ENCODE measurements at regions not wholly inside any gene's neighbourhood (a gene's known extent, or its start where the extent isn't known, plus 50 kb on each side); places are given as distances from the start of the nearest gene placed in this dataset.
"Not testable (repeated sequence)": the region's sequence is repeated elsewhere in the genome, so short reads cannot be mapped to it uniquely, and the experiment has no call there.

DNA sequence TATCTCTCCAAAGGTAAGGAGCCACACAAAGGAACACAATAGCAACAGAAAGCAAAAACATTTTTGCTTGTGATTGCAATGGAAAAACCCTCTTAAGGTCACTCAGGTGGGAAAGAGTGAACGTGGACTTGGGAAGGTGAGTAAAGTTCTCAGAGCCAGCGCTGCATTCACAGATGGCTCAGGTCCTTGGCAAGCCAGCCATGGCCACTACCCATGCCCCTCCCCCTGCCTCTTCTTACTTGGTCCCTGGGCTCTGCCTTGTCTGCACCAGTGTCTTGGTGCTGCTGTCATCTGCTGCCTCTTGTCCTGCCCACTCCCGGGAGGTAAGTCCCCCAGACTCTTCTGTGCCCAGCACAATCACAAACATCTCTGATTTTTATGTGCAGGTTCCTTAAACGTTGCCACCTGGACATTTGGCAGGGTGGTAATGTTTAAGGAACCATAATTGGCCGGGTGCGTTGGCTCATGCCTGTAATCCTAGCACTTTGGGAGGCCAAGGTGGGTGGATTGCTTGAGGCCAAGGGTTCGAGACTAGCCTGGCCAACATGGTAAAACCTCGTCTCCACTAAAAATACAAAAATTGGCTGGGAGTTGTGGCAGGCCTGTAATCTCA is 74.6 kb downstream of the FEM1C start:
- DNase-seq (ENCODE audit: low read depth, low spot score), result no peak

DNA sequence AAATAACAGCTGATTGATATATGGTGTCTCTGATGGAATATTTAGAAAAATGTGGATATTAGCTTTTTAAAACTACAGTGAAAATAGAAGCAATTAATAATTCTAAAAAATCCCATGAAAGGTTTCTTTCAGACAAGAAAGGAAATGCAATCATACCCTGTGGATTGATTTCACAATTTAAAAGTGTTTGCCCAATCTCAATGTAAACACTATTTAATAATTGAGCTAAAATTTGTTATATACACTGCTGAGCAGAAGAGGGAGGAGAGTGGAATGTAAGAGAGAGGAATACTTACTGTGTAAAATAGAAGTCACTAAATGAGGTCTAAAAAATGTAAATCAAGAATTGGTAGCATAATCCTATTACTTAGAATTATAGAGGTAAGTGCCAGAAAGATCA is 76.9 kb downstream of the FEM1C start:
- DNase-seq (ENCODE audit: low read depth, low spot score), result no peak

DNA sequence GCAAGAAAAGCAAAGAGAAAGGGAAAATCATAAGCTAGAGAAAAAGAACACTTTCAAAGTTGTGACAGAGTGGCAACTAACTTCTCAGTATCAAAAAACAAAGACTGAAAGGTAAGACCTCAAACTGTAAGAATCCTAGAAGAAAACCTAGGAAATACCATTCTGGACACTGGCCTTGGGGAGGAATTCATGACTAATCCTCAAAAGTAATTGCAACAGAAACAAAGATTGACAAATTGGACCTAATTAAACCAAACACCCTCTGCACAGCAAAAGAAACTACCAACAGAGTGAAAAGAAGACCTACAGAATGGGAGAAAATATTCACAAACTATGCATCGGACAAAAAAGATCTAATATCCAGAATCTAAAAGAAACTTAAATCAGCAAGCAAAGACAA is 79.1 kb downstream of the FEM1C start:
- no peak for DNase-seq (ENCODE audit: low read depth, low spot score)

DNA sequence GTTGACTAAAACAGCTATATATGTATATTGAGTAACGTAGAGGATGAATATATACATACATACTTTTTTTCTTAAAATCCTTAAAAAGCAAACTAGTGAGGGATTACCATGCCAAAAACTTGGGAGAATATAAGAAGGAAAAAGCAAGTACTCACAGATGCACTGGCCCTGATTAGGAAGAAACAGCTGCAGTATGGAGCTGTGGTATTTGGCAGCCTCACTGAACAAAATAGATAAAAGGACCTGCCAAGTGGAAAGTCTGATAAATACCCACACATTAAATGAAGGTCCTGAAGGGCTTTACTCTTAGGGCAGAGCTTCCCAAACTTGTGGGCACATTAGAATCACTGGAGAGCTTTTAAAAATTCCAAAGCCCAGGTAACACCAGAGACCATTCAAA is 80.6 kb downstream of the FEM1C start:
- DNase-seq (ENCODE audit: low read depth, low spot score), result no peak

DNA sequence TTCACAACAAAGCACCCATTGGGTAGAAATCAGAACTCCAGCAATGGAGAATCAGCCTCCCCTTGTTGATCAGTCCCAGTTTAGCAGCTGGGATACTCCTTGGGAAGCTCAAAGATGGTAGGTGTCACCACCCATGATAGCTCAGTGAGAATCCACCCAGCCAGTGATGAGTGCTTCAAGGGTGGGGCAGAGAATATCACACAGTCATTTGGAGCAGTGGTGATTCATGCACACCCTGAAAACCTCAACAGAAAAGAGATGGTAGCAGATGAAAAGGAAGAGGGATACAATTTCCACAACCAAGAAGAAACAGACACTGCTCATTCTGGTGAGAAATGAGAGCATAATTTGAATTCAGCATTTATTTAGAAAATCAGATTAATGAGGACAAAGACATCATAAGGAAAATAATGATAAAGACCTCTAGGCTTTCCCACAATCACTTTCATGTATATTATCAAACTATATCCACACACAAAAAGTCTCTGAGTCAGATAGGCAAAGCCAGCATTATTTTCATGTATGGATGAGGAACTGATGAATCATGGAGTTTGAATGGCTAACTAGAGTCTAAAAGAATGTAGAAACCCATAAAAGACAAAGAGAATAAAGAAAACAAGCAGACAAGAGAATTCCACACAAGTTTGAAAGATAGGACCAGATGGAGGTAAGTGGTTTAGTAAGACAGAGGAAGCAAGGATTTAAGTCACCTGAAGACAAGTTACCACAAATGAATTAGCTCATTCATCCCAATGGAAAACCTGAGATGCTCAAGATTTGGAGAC is 82.9 kb downstream of the FEM1C start:
- DNase-seq (ENCODE audit: low read depth, low spot score), result no peak

DNA sequence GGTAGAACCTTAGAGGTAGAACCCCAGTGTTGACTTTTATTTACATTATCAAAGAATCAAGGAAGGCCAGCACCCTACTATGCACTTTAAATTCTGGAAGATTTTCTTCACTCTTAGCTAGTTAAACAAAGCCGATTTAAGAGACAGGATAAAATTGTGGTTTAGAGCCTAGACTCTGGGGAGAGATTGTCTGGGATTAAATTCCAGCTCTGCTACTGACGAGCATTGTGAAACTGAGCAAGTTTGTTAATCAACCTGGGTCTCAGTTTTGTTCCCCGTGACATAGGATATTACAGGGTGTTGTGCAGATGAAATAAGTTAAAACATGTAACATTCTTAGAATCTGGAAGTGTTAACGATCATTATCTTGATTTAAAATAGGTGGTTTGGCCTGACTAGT is 83.5 kb downstream of the FEM1C start:
- DNase-seq (ENCODE audit: low read depth, low spot score), result no peak

DNA sequence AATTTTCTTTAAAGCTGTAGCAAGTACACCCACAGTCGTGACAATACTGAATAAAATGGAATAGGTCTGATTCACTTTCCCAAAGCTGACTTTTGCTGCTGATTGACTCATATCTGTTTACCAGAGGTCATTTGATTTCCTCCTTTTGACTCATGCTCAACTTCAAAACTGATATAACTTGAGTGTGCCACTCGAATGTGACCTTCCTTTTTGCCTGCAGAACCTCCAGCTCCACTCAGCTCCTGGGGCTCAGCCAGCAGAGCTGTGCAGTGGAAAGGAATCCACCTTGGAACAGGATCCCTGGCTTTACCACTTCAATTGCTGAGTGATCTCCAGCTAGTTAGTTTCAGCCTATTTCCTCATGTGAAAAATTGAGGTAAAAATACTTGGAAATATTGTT is 84.1 kb downstream of the FEM1C start:
- DNase-seq (ENCODE audit: low read depth, low spot score), result no peak

DNA sequence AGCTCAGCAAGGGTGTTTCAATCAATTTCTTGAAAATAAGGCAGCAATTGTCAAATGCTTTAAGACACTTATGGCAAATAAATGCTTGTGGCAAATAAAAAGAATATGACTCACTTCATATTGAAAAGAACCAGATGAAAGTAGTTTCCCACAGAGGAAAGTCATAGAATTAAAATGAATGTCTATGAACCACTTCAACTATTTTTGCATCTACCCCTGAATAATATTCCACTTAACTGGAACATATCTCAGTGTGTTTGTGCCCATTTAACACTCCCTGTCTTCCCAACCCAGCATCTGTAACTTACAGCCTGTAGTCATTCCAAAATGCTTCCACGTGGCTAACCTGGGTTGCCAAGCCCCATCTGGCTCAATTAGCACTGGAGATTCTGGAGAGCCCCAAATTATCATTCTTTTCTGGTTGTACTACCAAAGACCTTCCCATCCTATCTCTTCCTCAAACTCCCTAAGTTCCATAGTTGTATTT is 84.7 kb downstream of the FEM1C start:
- DNase-seq (ENCODE audit: low read depth, low spot score), result no peak

DNA sequence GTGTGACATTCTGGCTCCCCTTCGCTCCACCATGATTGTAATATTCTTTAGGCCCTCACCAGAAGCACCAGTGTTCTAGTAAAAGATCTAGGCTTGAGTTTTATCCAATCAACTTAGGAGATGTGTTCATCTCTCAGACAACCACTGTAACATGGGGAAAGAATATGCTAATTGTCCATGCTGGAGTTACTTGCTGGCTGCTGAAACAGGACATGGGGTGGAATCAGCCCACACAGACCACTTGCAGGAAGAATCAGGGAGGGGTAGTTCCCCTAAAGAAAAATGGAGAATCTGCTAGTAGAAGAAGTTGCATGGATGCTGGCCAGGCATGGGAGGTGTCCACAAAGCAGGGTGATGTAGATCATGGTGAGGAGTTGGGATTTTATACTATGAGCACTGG is 86.2 kb downstream of the FEM1C start:
- DNase-seq (ENCODE audit: low read depth, low spot score), result no peak

DNA sequence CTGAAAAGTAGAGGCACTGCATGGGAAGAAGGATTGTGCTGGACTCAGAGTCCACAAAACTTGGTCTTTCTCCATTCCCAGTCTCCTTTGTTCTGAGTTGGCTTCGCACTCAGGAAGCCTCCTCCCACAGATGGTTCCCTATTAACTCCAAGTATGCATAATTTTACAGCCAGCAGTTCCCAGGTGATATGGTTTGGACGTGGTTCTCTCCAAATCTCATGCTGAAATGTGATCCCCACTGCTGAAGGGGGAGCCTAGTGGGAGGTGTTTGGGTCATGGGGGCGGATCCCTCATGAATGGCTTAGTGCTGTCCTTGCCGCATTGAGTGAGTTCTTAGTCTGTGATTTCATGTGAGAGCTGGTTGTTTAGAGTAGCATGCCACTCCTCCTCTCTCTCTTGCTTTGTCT is 86.6 kb downstream of the FEM1C start:
- DNase-seq (ENCODE audit: low read depth, low spot score), result no peak

DNA sequence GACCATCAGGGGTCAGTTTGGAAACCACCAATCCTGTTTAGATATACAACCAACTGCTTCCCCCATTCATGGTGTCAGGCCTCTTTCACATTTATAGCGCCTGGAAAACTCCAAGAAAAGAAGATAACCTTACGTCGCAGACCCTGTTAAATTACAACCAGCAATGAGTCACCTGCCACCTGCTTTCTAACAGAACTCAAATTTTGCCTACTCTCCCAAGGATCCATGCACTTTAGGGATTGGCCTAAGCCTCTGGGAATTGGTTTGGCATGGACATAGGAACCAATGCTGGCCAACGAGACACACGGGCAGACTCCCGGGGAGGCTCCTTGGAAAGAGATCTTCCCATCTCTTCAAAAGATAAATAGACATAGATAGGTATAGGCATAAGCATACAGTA is 87.0 kb downstream of the FEM1C start:
- DNase-seq (ENCODE audit: low read depth, low spot score), result no peak

DNA sequence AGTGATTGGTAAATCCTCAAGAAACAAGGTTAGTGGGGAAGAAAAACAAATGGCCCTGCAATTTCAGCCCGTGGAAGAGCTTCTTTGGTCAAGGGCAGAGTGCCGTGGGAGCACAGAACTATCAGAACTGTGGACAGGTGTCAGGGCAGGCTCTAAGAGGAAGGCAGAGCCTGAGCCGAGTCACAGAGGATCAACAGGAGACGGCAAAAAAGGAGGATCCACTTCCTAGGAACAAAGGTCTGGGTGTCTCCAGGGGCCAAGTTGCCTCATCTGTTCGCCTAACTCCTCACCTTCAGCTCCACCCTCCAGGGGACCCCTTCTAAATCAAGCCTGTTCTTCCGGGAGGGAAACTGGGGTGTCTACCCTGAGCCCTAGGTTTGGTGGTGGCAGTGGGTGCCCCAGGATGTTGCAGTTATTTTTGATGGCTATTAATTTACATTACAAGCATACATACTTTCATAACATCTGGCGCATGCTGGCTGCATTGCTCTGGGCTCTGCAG is 88.0 kb downstream of the FEM1C start:
- no peak for DNase-seq (ENCODE audit: low read depth, low spot score)

DNA sequence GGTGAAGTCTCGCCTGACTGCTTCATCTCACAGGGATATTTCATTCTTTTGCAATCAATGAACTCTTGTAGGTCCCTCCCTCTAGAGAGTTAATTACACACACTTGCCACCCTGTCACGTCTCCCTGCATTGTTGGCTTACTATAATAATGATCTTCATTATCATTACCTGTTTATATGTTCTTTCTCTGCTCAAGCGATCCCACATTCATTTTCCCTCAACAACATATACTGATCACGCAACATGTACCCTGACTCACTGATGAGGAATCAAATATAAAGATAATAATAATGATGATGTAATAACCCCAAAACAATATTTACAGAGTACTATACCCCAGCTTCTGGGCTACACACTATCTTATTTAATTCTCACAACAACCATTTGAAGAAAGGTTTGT is 88.5 kb downstream of the FEM1C start:
- no peak for DNase-seq (ENCODE audit: low read depth, low spot score)

DNA sequence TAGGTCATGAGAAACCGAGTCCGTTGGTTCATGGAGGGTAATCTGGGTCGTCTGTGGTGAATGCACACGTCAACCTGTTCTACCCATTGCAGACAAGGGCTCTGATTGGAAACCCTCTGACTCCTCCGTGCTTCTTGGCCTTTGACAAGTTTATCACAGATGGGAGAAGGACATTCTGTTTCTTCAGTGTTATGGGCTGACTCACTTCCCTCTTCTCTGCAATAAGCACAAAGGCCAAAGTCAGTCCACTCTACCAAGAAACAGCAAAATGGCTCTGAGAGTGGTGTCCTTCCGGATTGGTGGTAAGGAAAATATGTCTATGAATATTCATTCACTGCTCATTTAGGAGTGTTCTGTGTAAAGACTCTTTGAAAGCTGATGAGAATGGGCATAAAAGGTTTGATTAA is 89.3 kb downstream of the FEM1C start:
- DNase-seq (ENCODE audit: low read depth, low spot score), result no peak

DNA sequence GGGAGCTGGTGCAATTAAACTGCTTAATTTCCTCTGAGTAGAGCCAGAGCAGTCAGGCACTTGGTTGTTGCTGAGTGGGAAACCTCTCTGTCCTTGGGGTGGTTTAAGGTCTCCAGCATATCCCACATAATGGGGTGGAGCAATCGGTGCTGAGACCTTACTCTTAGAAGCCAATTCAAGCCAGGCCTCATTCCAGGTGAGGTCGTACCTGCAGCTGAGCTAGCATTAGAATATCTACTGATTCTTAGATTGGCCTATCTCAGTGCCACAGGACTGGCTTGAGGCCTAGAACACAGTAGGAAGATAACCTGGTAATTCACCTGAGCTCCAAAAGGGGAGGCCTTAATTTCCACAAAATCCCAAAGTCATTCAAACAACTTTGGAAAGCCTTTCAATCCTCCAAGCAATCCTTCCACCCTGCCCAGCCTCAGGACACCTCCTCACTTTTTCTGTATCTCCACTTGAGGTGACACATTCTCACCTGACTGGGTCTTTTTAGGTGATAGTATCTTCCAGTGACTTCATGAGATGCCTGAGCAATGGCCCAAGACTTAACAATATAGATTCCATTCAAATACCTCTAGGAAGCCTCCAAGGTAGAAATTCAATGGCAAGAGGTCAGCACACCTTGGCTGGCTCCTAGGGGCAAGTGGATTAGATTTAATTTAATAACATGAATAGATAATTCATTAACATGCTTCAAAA is 91.0 kb downstream of the FEM1C start:
- no peak for DNase-seq (ENCODE audit: low read depth, low spot score)

DNA sequence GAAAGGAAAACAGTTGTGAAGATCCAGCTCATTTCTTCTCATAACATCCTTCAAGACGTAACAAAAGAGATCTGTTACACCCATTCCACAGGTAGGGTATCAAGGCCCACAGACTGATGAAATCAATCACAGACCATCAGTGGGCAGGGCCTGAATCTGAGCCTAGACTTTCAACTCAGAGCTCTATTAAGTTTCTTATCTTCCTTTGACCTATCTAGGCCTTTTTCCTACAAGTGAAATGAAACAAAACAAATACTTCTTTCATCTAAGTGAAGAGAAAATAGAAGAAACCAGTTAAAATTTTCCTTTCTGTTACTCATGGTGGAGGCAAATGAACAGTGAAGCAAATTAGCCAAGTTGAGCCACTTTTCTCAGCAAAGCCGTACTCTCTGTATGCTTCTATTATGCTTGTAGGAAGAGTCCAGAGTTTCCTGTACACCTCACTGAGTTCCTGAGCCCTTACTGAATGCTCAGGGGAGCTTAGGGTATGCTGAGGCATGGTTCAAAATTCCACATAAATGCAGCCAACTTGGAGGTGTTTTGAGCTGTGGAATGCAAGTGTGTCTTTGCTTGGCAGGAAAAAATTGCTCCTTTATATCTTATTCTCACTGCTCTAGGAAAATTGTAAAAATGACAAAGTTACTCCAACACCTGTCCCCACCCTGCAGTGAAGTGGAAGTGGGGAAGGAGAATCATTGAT is 91.9 kb downstream of the FEM1C start:
- DNase-seq (ENCODE audit: low read depth, low spot score), result no peak

DNA sequence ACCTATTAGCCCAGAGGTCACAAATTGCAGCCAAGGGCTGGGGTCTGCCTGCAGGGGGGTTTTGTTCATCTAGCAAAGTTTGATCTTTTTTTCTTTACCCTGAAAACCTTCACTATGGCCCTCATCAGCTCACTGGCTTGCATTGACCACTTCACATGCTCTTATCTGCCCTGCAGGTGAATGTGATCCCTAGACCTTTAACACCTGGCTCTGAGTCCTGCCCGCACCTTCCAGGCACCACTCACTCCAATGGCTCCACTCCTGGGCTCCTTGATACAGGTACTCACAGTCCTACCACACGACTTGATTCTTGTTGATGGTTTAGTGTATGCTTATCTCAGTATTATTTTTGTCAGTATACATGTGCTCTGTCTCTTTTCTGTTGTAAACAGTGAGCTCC is 92.5 kb downstream of the FEM1C start:
- no peak for DNase-seq (ENCODE audit: low read depth, low spot score)

DNA sequence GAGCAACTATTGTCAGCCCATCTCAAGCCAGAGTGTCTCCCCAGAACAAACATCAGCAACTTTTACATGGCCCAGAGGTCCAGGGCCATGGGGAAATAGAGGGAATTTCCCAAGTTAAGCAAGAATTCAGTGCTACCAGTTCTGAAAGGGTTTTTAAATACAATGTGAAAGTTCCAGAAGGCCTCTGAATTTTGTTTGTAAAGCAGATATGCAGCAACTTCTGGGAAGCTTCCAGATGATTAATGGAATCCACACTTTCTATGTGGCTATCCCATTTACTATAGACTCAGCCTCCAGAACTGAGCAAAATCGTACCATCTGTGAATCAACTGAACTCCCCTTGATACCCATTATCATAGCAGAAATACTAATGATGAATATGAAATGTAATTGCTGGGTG is 93.8 kb downstream of the FEM1C start:
- no peak for DNase-seq (ENCODE audit: low read depth, low spot score)

DNA sequence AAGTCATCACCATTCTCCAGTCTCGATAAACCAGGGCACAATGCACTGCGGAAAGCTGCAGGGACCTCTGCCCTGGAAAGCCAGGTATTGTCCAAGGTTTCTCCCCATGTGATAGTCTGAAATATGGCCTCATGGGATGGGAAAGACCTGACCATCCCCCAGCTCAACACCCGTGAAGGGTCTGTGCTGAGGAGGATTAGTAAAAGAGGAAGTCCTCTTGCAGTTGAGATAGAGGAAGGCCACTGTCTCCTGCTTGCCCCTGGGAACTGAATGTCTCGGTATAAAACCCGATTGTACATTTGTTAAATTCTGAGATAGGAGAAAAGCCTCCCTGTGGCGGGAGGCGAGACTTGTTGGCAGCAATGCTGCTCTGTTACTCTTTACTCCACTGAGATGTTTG is 95.9 kb downstream of the FEM1C start:
- not testable (repeated sequence) for DNase-seq (ENCODE audit: low read depth, low spot score)

DNA sequence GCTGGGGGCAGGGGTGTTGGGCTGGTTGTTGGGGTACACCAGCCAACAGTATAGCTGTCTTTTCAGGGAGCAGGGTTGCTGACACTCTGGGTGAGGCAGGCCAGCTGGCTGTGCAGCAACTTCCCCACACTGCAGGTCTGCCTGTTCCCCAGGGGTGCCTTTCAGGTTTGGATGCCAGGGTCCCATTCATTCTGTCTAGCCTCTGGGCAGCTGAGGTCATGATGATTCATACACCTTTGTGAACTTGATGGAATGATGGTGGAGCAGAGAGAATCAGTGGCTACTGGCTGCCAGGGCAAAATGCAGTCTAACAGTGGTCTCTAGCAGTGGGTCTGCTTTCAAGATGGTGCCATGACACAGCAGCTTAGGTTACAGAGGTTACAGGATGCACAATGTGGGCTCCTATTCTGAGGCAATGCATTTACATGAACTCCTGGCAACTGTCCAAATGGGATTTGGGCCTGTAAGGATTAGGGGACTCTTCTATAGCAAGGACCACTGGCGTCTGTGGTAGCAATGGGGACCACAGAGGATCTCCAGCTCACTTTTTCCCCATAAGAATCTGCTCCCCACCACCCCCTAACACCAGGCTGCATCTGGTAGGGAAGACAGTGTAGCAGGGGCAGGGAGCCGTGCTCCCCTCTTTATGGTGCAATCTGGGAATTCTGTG is 103.7 kb downstream of the FEM1C start:
- no peak for DNase-seq (ENCODE audit: low read depth, low spot score)

DNA sequence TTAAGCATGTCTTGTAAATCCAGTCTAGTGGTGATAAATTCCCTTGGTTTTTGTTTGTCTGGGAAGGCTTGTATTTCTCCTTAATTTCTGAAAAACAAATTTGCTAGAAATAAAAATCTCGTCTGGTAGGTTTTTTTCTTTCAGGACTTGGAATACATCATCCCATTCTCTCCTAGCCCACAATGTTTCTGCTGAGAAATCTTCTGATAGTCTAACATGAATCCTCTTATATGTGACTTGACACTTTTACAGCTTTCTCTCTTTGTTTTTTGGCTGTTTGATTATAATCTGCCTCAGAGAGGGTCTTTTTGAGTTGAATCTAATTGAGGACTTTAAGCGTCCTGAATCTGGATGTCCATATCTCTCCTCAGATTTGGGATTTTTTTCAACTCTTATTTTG is 104.9 kb downstream of the FEM1C start:
- DNase-seq (ENCODE audit: low read depth, low spot score), result no peak
